K562 (cell line): ENCODE measurements at regions not wholly inside any gene's neighbourhood (a gene's known extent, or its start where the extent isn't known, plus 50 kb on each side); places are given as distances from the start of the nearest gene placed in this dataset.

Experiments used
- ATAC-seq: fragments of 200-7000 bp; cut with Tn5 transposase; 3 replicates; pipeline ENCODE4 v1.9.1; 2020; ENCODE audit warnings: moderate library complexity
- BruUV-seq: library from RNA; stranded (reverse); fragments of 400-500 nt; replicated peaks from 2 replicates; lab custom pipeline; 2021; lab: Mats Ljungman, UMichigan
- CTCF ChIA-PET: fragments of 300-600 bp; formaldehyde crosslinking; extraction: SDS; loops from one replicate; lab custom pipeline; 2021; ENCODE audit warnings: low intra/inter-chr PET ratio; lab: Yijun Ruan, JAX
- POLR2A ChIA-PET: fragments of 300-600, 350-650 bp; sonication (Branson Sonifier 250); formaldehyde crosslinking; extraction: SDS; loops from one replicate; lab custom pipeline; 2021; ENCODE audit warnings: antibody characterized with exemption, inconsistent platforms; lab: Yijun Ruan, JAX
- DNase-seq, 4 experiments: peaks; one replicate each; pipeline versions ENCODE4 v3.0.0 to v3.0.0-alpha.2; 2011 to 2018; ENCODE audit warnings: low spot score in 3 of 4, mixed read lengths in 3 of 4; ENCODE audit errors: extremely low read depth in 1 of 4
- FAIRE-seq: peaks from 2 replicates; lab custom pipeline; 2011; peaks lifted over from hg19 to GRCh38; lab: Jason Lieb, UNC
- H2AFZ ChIP-seq: 2 replicates; pipeline ENCODE4 v1.6.0; 2011; ENCODE audit warnings: low read depth, low read length, control low read depth, inconsistent platforms
- H3K27ac ChIP-seq: fragments of 200-600 bp; 3 replicates; pipeline ENCODE4 v1.8.0; 2011; ENCODE audit warnings: low read depth, mild to moderate bottlenecking, control low read depth, inconsistent platforms, low read length, moderate library complexity, mixed read lengths; ENCODE audit errors: extremely low read depth
- H3K27me3 ChIP-seq, 2 experiments: fragments of 300-600 bp in 1 of 2; 2 replicates in 1 of 2; 3 replicates in 1 of 2; pipeline versions ENCODE4 v1.6.0 to v1.8.0; 2011; ENCODE audit warnings: inconsistent platforms in 2 of 2, low read length in 2 of 2, mild to moderate bottlenecking in 1 of 2, mixed read lengths in 1 of 2, moderate library complexity in 1 of 2; ENCODE audit not compliant: control insufficient read depth in 2 of 2, insufficient read depth in 2 of 2
- H3K36me3 ChIP-seq: fragments of 300-600 bp; 3 replicates; pipeline ENCODE4 v1.8.0; 2011; ENCODE audit warnings: mild to moderate bottlenecking, low read length, inconsistent platforms; ENCODE audit not compliant: control insufficient read depth, insufficient read depth
- H3K4me1 ChIP-seq, 2 experiments: fragments of 200-600 bp in 1 of 2; replicated peaks in 1 of 2; 2 replicates in 1 of 2; 3 replicates in 1 of 2; pipeline versions ENCODE4 v1.5.1 to v1.8.0; 2011; ENCODE audit warnings: inconsistent platforms in 2 of 2, low read length in 2 of 2, mild to moderate bottlenecking in 1 of 2, mixed read lengths in 1 of 2, moderate library complexity in 1 of 2; ENCODE audit not compliant: control insufficient read depth in 2 of 2, insufficient read depth in 2 of 2
- H3K4me2 ChIP-seq: 2 replicates; pipeline ENCODE4 v1.6.1; 2011; ENCODE audit warnings: low read length, control low read depth, inconsistent platforms, mixed read lengths; ENCODE audit not compliant: insufficient read depth
- H3K4me3 ChIP-seq: fragments of 200-600 bp; sonication (generic), shearing (Covaris generic); 2 replicates; pipeline ENCODE4 v1.5.1; 2016; ENCODE audit warnings: control low read depth, inconsistent platforms
- H3K79me2 ChIP-seq: fragments of 200-600 bp; 3 replicates; pipeline ENCODE4 v1.8.0; 2011; ENCODE audit warnings: low read length, inconsistent platforms; ENCODE audit not compliant: control insufficient read depth, insufficient read depth
- H3K9ac ChIP-seq, 2 experiments: 2 replicates each; pipeline versions ENCODE4 v1.6.0 to v1.6.1; 2011; ENCODE audit warnings: low read depth in 2 of 2, low read length in 2 of 2, control low read depth in 1 of 2, inconsistent platforms in 1 of 2, mild to moderate bottlenecking in 1 of 2, mixed read lengths in 1 of 2; ENCODE audit not compliant: insufficient read depth in 1 of 2
- H3K9me1 ChIP-seq: one replicate; pipeline ENCODE4 v1.6.0; 2011; ENCODE audit warnings: inconsistent platforms, mild to moderate bottlenecking, low read length, moderate library complexity; ENCODE audit not compliant: control insufficient read depth, insufficient read depth
- H3K9me3 ChIP-seq: replicated peaks from 2 replicates; pipeline ENCODE4 v1.5.1; 2011; ENCODE audit warnings: low read depth, low read length, inconsistent platforms; ENCODE audit not compliant: control insufficient read depth, insufficient read depth
- H4K20me1 ChIP-seq: replicated peaks from 2 replicates; pipeline ENCODE4 v1.6.1; 2011; ENCODE audit warnings: low read length, inconsistent platforms, mixed read lengths; ENCODE audit not compliant: control insufficient read depth, insufficient read depth
- MBD1 ChIP-seq: fragments of 250-450 bp; sonication (Bioruptor Pico); IDR thresholded peaks from 2 replicates; pipeline ENCODE4 v1.8.0; 2022; ENCODE audit warnings: inconsistent platforms
- MEF2D ChIP-seq: conservative IDR thresholded peaks from 2 replicates; pipeline ENCODE4 v1.6.1; 2016; ENCODE audit warnings: low read depth, missing genetic modification characterization, missing compliant biosample characterization
- SMARCC2 ChIP-seq: fragments of 450-650 bp; IDR thresholded peaks from 2 replicates; pipeline ENCODE4 v1.6.1; 2017; ENCODE audit warnings: antibody characterized with exemption, moderate library complexity, mild to moderate bottlenecking, low read depth
- TEAD4 ChIP-seq, 2 experiments: sonication (generic) in 1 of 2; formaldehyde crosslinking in 1 of 2; IDR thresholded peaks; 2 replicates each; pipeline versions ENCODE4 v1.6.1 to v1.8.0; 2012 to 2022; ENCODE audit warnings: borderline replicate concordance in 1 of 2, inconsistent platforms in 1 of 2, low read length in 1 of 2, mild to moderate bottlenecking in 1 of 2, missing genetic modification reagents in 1 of 2
- XRCC4 ChIP-seq: IDR thresholded peaks from one replicate; pipeline ENCODE4 v1.6.1; 2011; ENCODE audit not compliant: insufficient read depth, insufficient read length; ENCODE audit errors: extremely low read depth
- ZC3H4 ChIP-seq: sonication (generic); formaldehyde crosslinking; IDR thresholded peaks from 2 replicates; pipeline ENCODE4 v1.9.0; 2021; ENCODE audit warnings: missing genetic modification reagents, borderline replicate concordance
- ZNF277 ChIP-seq: fragments of 250-450 bp; sonication (Bioruptor Pico); IDR thresholded peaks from 2 replicates; pipeline ENCODE4 v1.8.0; 2022; ENCODE audit warnings: inconsistent platforms, mild to moderate bottlenecking, moderate library complexity, borderline replicate concordance
- WGBS: fragments of 100-300 bp; shearing (Covaris generic); methylation state at CpG from one replicate; pipeline ENCODE4 v1.1.6; 2016; ENCODE audit warnings: low coverage, mixed read lengths; ENCODE audit not compliant: insufficient coverage; ENCODE audit errors: missing lambda C conversion rate; 5-methylcytosine and 5-hydroxymethylcytosine counted together
- in situ Hi-C: fragments of 300-500 bp; cut with MboI; formaldehyde crosslinking; loops from 4 replicates; pipeline ENCODE4 v1.15.0; 2018; ENCODE audit warnings: inconsistent platforms, mixed read lengths
- intact Hi-C: fragments of 100-400 bp; cut with micrococcal nuclease; formaldehyde crosslinking; loops from 2 replicates; pipeline ENCODE4 v1.14.2; 2022
- TF ChIP-seq, protein P1 (sequence below): fragments of 450-650 bp; IDR thresholded peaks from 2 replicates; pipeline ENCODE4 v1.6.1; 2018; ENCODE audit not compliant: partially characterized antibody

GRCh38 chr12:4852308-4852707 lies 57.4 kb upstream of the KCNA1 start (continued):
- TF ChIP-seq XRCC4, result no peak

- Histone ChIP-seq H3K27ac (no peak overlapping the region), H3K4me2 (no peak overlapping the region), H3K9ac (no peak overlapping the region), H3K27me3 (peaks cover 0 to 19% of the 10 kb centered on the region in 2 experiments; a peak in 2 of 5 replicates), H3K4me3 (no peak overlapping the region), H3K79me2 (no peaks in the 10 kb centered on the region), H4K20me1 (0 out of 2 replicates have a peak, but pooled peaks cover 9% of the 10 kb centered on the region)
- ATAC-seq (no peak), DNase-seq (no peak)
- in situ Hi-C loops, result no loop called here
- TF ChIP-seq ZC3H4 (CRISPR knock-in tag) (no peak), SMARCC2 (no peak), MEF2D (tag) (no peak), TEAD4 (IDR thresholded peaks at IDR 0.05; ENCODE audit: low read length) (no peak), TEAD4 (CRISPR knock-in tag; IDR thresholded peaks at IDR 0.05; ENCODE audit: borderline replicate concordance) (no peak), ZNF277 (CRISPR knock-in tag) (no peak), MBD1 (CRISPR knock-in tag) (no peak)
- TF ChIP-seq, protein P1, sequence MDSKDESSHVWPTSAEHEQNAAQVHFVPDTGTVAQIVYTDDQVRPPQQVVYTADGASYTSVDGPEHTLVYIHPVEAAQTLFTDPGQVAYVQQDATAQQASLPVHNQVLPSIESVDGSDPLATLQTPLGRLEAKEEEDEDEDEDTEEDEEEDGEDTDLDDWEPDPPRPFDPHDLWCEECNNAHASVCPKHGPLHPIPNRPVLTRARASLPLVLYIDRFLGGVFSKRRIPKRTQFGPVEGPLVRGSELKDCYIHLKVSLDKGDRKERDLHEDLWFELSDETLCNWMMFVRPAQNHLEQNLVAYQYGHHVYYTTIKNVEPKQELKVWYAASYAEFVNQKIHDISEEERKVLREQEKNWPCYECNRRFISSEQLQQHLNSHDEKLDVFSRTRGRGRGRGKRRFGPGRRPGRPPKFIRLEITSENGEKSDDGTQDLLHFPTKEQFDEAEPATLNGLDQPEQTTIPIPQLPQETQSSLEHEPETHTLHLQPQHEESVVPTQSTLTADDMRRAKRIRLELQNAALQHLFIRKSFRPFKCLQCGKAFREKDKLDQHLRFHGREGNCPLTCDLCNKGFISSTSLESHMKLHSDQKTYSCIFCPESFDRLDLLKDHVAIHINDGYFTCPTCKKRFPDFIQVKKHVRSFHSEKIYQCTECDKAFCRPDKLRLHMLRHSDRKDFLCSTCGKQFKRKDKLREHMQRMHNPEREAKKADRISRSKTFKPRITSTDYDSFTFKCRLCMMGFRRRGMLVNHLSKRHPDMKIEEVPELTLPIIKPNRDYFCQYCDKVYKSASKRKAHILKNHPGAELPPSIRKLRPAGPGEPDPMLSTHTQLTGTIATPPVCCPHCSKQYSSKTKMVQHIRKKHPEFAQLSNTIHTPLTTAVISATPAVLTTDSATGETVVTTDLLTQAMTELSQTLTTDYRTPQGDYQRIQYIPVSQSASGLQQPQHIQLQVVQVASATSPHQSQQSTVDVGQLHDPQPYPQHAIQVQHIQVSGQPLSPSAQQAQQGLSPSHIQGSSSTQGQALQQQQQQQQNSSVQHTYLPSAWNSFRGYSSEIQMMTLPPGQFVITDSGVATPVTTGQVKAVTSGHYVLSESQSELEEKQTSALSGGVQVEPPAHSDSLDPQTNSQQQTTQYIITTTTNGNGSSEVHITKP, result no peak
- TF ChIP-seq, all 486 proteins: peak for 0
- Histone ChIP-seq H3K9me3 (no peaks in the 10 kb centered on the region), H3K4me1 (no peaks in the 10 kb centered on the region), H2AFZ (no peak overlapping the region), H3K36me3 (no peaks in the 10 kb centered on the region), H3K9me1 (no peaks in the 10 kb centered on the region)
- no TSS peak for BruUV-seq
- 5% methylated on average over 4 of the region's 12 CpGs for WGBS
- FAIRE-seq, result no peak
- intact Hi-C loops, result no loop called here
- ChIA-PET CTCF (no interaction called here), POLR2A (no interaction called here)
Measured at GRCh38 chr12:4852911-4853310, 56.8 kb upstream of the KCNA1 start.
